Inflammatory macrophage treated with lipopolysaccharide for 4 hours (primary cell): ENCODE measurements at regions not wholly inside any gene's neighbourhood (a gene's known extent, or its start where the extent isn't known, plus 50 kb on each side); places are given as distances from the start of the nearest gene placed in this dataset.

Experiments used
- DNase-seq: peaks from one replicate; pipeline ENCODE4 v3.0.0-alpha.2; 2020

- no peak for DNase-seq
These were observed 190.6 kb upstream of the NEIL3 start for GRCh38 chr4:177119021-177119471.

GRCh38 chr4:177119691-177120090, 190.0 kb upstream of the NEIL3 start:
- no peak for DNase-seq

- DNase-seq: no peak
These were observed 185.9 kb upstream of the NEIL3 start for GRCh38 chr4:177123811-177124210.

GRCh38 chr4:177124349-177125064, 185.2 kb upstream of the NEIL3 start:
- DNase-seq: no peak

- no peak for DNase-seq
These were observed 184.0 kb upstream of the NEIL3 start for GRCh38 chr4:177125656-177126055.

GRCh38 chr4:177127658-177128057, 182.0 kb upstream of the NEIL3 start:
- DNase-seq: no peak

- no peak for DNase-seq
These were observed 181.4 kb upstream of the NEIL3 start for GRCh38 chr4:177128306-177128705.

GRCh38 chr4:177131736-177132135, 177.9 kb upstream of the NEIL3 start:
- DNase-seq: no peak

GRCh38 chr4:177147668-177148067, 162.0 kb upstream of the NEIL3 start:
- no peak for DNase-seq

GRCh38 chr4:177155454-177155853, 154.2 kb upstream of the NEIL3 start:
- no peak for DNase-seq

- DNase-seq: no peak
These were observed 150.1 kb upstream of the NEIL3 start for GRCh38 chr4:177159600-177159999.

- DNase-seq: no peak
These were observed 147.9 kb upstream of the NEIL3 start for GRCh38 chr4:177161781-177162180.

GRCh38 chr4:177163532-177163931, 146.1 kb upstream of the NEIL3 start:
- DNase-seq: no peak

- no peak for DNase-seq
These were observed 138.1 kb upstream of the NEIL3 start for GRCh38 chr4:177171588-177171987.

- DNase-seq: no peak
These were observed 134.2 kb upstream of the NEIL3 start for GRCh38 chr4:177175473-177175872.

GRCh38 chr4:177177541-177178081, 132.1 kb upstream of the NEIL3 start:
- no peak for DNase-seq

GRCh38 chr4:177178246-177178645, 131.4 kb upstream of the NEIL3 start:
- DNase-seq: no peak

GRCh38 chr4:177182166-177182565, 127.5 kb upstream of the NEIL3 start:
- DNase-seq: no peak

GRCh38 chr4:177182728-177183127, 126.9 kb upstream of the NEIL3 start:
- DNase-seq: no peak

- DNase-seq: no peak
These were observed 124.5 kb upstream of the NEIL3 start for GRCh38 chr4:177185151-177185550.

GRCh38 chr4:177185579-177185978, 124.1 kb upstream of the NEIL3 start:
- no peak for DNase-seq

GRCh38 chr4:177187371-177187770, 122.3 kb upstream of the NEIL3 start:
- DNase-seq: no peak

GRCh38 chr4:177190995-177191580, 118.6 kb upstream of the NEIL3 start:
- DNase-seq: no peak

GRCh38 chr4:177191586-177191985, 118.1 kb upstream of the NEIL3 start:
- DNase-seq: no peak

GRCh38 chr4:177191991-177192390, 117.7 kb upstream of the NEIL3 start:
- DNase-seq: no peak
